OCI-LY3 (cell line): ENCODE measurements at regions not wholly inside any gene's neighbourhood (a gene's known extent, or its start where the extent isn't known, plus 50 kb on each side); places are given as distances from the start of the nearest gene placed in this dataset.
"Not testable (repeated sequence)": the region's sequence is repeated elsewhere in the genome, so short reads cannot be mapped to it uniquely, and the experiment has no call there.

ENCODE experiments used
- H2AFZ ChIP-seq: fragments of 200-600, 300-600 bp; shearing (Covaris generic); 2 replicates; pipeline ENCODE4 v1.6.0; 2014; ENCODE audit warnings: antibody characterized with exemption, low read depth, low read length
- H3K27ac ChIP-seq: fragments of 200-600, 300-600 bp; sonication (generic); 2 replicates; pipeline ENCODE4 v1.5.1; 2014; ENCODE audit warnings: mild to moderate bottlenecking, low read length, moderate library complexity, mixed read lengths
- H3K27me3 ChIP-seq: fragments of 200-600, 300-600 bp; sonication (generic); 2 replicates; pipeline ENCODE4 v1.6.1; 2014; ENCODE audit warnings: low read depth, low read length, mixed read lengths
- H3K36me3 ChIP-seq: fragments of 200-600, 300-600 bp; sonication (generic); replicated peaks from 2 replicates; pipeline ENCODE3; 2014; ENCODE audit warnings: low read depth, low read length, mixed read lengths
- H3K4me1 ChIP-seq: fragments of 300-600, 200-600 bp; sonication (generic); 2 replicates; pipeline ENCODE4 v1.6.1; 2014; ENCODE audit warnings: low read length, mixed read lengths
- H3K4me2 ChIP-seq: fragments of 200-600, 300-600 bp; sonication (generic); 2 replicates; pipeline ENCODE4 v1.6.1; 2014; ENCODE audit warnings: low read length, mixed read lengths
- H3K4me3 ChIP-seq: fragments of 300-600, 200-600 bp; sonication (generic); 2 replicates; pipeline ENCODE4 v1.5.1; 2014; ENCODE audit warnings: antibody characterized with exemption, mild to moderate bottlenecking, low read length, moderate library complexity
- H3K79me2 ChIP-seq: fragments of 300-600, 200-600 bp; shearing (Covaris generic); 2 replicates; pipeline ENCODE4 v1.6.1; 2014; ENCODE audit warnings: mild to moderate bottlenecking, low read length, mixed read lengths
- H3K9ac ChIP-seq: fragments of 300-600, 200-600 bp; shearing (Covaris generic); 2 replicates; pipeline ENCODE4 v1.6.0; 2014; ENCODE audit warnings: mild to moderate bottlenecking, low read length, moderate library complexity
- H3K9me3 ChIP-seq: fragments of 200-600, 300-600 bp; shearing (Covaris generic); 2 replicates; pipeline ENCODE4 v1.6.1; 2014; ENCODE audit warnings: low read length, mixed read lengths; ENCODE audit not compliant: insufficient read depth
- H4K20me1 ChIP-seq: fragments of 200-600, 300-600 bp; sonication (generic); 2 replicates; pipeline ENCODE4 v1.6.1; 2016; ENCODE audit warnings: low read length, mixed read lengths; ENCODE audit not compliant: insufficient read depth
- EZH2phosphoT487 ChIP-seq: fragments of 200-600 bp; shearing (Covaris generic); IDR thresholded peaks from 2 replicates; pipeline ENCODE4 v1.6.1; 2018; ENCODE audit warnings: antibody characterized with exemption, mixed run types, low read depth
- TF ChIP-seq, protein P1 (sequence below): fragments of 200-600, 300-600 bp; sonication (generic); IDR thresholded peaks from 2 replicates; pipeline ENCODE4 v1.5.1; 2014; ENCODE audit warnings: antibody characterized with exemption, low read length, low read depth

DNA sequence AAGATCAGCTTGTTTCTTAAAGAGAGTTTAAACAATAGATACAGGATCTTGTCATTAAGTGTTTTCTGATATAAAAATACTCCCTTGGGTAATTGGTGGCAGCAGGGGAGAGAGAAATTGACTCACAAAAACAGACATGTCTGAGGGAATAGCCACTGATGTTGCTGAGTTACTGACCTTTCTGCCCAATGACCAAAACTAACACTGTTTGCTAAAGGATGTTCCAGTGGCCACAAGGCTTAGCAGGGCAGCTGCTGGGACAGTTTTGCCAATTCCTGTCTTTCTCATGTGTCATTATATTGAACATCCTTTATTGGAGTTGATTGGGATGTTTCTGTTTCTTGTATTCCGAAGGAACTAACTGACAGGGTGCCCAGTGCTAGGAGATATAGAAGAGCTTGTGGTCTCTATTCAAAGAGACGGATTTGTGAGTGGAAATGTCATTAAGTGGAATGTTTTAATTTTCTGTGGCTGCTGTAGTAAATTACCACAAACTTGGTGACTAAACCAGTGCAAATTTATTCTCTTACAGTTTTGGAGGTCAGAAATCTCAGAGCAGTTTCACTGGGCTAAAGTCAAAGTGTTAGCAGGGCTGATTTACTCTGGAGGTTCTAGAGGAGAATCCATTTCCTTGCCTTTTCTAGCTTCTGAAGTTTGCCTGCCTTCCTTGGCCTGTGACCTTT is 124.8 kb upstream of the RMDN2 start:
- Histone ChIP-seq H3K27ac (no peak overlapping the region), H3K79me2 (no peaks in the 10 kb centered on the region), H3K9ac (no peak overlapping the region), H3K36me3 (no peaks in the 10 kb centered on the region), H4K20me1 (no peaks in the 10 kb centered on the region), H3K4me1 (peaks cover 6% of the 10 kb centered on the region; the same call in 1 of the 2 replicates), H3K4me3 (no peak overlapping the region), H3K27me3 (no peaks in the 10 kb centered on the region), H3K9me3 (no peaks in the 10 kb centered on the region), H2AFZ (no peak overlapping the region), H3K4me2 (no peak overlapping the region)
- TF ChIP-seq, protein P1, sequence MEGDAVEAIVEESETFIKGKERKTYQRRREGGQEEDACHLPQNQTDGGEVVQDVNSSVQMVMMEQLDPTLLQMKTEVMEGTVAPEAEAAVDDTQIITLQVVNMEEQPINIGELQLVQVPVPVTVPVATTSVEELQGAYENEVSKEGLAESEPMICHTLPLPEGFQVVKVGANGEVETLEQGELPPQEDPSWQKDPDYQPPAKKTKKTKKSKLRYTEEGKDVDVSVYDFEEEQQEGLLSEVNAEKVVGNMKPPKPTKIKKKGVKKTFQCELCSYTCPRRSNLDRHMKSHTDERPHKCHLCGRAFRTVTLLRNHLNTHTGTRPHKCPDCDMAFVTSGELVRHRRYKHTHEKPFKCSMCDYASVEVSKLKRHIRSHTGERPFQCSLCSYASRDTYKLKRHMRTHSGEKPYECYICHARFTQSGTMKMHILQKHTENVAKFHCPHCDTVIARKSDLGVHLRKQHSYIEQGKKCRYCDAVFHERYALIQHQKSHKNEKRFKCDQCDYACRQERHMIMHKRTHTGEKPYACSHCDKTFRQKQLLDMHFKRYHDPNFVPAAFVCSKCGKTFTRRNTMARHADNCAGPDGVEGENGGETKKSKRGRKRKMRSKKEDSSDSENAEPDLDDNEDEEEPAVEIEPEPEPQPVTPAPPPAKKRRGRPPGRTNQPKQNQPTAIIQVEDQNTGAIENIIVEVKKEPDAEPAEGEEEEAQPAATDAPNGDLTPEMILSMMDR: no peak
- no peak for TF ChIP-seq EZH2phosphoT487

DNA sequence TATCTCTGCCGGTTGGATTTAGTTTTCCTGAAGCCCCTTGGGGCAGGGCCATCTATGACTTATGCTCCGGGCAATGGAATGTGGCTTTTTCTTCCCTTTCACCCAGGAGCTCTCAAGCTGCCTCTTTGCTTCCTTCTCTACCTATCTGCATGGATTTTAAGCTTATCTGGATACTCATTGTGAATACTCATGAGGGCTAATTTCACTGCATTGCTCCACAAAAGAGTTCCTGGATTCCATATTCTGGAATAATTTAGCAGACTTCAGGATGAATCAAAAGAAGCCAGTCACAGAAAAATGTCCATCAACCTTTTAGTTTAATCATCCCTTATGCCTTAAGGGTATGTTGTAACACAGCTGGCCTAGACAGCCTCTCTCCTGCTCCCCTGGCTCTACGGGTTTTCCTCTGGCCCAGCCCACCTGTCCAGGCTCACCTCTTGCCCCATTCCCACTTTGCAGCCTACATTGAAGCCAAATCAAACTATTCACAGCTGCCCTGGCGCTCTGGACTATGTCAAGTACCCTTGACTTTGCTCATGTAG is 122.8 kb upstream of the RMDN2 start:
- H3K4me1 ChIP-seq: peaks cover 6% of the 10 kb centered on the region; the same call in 1 of the 2 replicates
- H3K27ac ChIP-seq: no peak overlapping the region
- no peak overlapping the region for H2AFZ ChIP-seq
- no peaks in the 10 kb centered on the region for H3K36me3 ChIP-seq
- no peak overlapping the region for H3K9ac ChIP-seq
- no peak overlapping the region for H3K4me3 ChIP-seq
- no peak for TF ChIP-seq EZH2phosphoT487
- TF ChIP-seq, protein P1: no peak
- H3K4me2 ChIP-seq: no peak overlapping the region
- H3K27me3 ChIP-seq: no peaks in the 10 kb centered on the region
- H3K9me3 ChIP-seq: no peaks in the 10 kb centered on the region
- H4K20me1 ChIP-seq: no peaks in the 10 kb centered on the region
- no peaks in the 10 kb centered on the region for H3K79me2 ChIP-seq

DNA sequence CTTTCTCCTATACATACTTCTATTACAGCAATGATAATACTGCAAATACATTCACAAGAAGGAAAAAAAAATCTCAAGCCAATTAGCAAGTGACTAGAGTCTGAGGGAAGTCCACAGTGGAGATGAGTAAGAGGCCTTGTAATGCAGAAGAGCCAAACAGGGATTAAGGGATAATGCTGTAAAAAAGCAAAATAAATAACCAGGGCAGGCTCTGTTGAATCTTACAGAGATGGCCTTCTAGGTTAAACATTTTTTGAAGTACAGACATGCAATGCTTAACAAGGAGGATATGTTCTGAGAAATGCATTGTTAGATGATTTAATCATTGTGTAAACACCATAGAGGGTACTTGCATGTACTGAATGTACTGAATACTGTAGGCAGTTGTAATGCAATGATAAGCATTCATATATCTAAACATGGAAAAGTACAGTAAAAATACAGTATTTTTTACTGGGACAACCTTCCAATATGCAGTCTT is 122.1 kb upstream of the RMDN2 start:
- Histone ChIP-seq H3K4me1 (peaks cover 6% of the 10 kb centered on the region; the same call in 1 of the 2 replicates), H3K27me3 (no peaks in the 10 kb centered on the region), H3K4me3 (no peak overlapping the region), H3K9ac (no peak overlapping the region), H3K27ac (no peak overlapping the region), H3K79me2 (no peaks in the 10 kb centered on the region), H4K20me1 (no peaks in the 10 kb centered on the region), H3K36me3 (no peaks in the 10 kb centered on the region), H3K9me3 (0 out of 2 replicates have a peak, but pooled peaks cover 3% of the 10 kb centered on the region), H2AFZ (no peak overlapping the region), H3K4me2 (no peak overlapping the region)
- no peak for TF ChIP-seq EZH2phosphoT487
- TF ChIP-seq, protein P1: no peak

DNA sequence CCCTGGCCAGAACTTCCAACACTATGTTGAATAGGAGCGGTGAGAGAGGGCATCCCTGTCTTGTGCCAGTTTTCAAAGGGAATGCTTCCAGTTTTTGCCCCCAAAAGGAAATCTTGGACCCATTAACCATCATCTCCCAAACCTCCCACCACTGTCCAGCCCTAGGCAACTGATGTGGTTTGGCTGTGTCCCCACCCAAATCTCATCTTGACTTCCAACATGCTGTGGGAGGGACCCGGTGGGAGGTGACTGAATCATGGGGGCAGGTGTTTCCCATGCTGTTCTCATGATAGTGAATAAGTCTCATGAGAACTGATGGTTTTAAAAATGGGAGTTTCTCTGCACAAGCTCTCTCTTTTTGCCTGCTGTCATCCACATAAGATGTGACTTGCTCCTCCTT is 119.1 kb upstream of the RMDN2 start:
- not testable (repeated sequence) for H3K27me3 ChIP-seq

More for the DNA sequence above, 119.1 kb upstream of the RMDN2 start:
- H4K20me1 ChIP-seq, H3K9ac ChIP-seq, H2AFZ ChIP-seq, H3K36me3 ChIP-seq, H3K9me3 ChIP-seq, H3K4me1 ChIP-seq, H3K4me3 ChIP-seq, H3K27ac ChIP-seq, H3K79me2 ChIP-seq, H3K4me2 ChIP-seq: not testable (repeated sequence)
